ENCODE measurements at regions not wholly inside any gene's neighbourhood (a gene's known extent, or its start where the extent isn't known, plus 50 kb on each side); places are given as distances from the start of the nearest gene placed in this dataset.

GRCh38 chr7:96591900-96592676 is 117.6 kb downstream of the SEM1 start:
- TF ChIP-seq CTCF (IDR thresholded peaks at IDR 0.05) (no peak), POLR2A (IDR thresholded peaks at IDR 0.05) (no peak)

All from lower leg skin (tissue), 3 donors.